ENCODE measurements at regions not wholly inside any gene's neighbourhood (a gene's known extent, or its start where the extent isn't known, plus 50 kb on each side); places are given as distances from the start of the nearest gene placed in this dataset.
"Not testable (repeated sequence)": the region's sequence is repeated elsewhere in the genome, so short reads cannot be mapped to it uniquely, and the experiment has no call there.

- TF ChIP-seq CTCF (IDR thresholded peaks at IDR 0.05), result no peak
- WGBS, 2 donors, result 95 to 98% methylated on average over 6 of the region's 6 CpGs
- Histone ChIP-seq H3K36me3 (no peaks in the 10 kb centered on the region), H3K27me3 (no peaks in the 10 kb centered on the region), H3K27ac (no peak overlapping the region), H3K9me3 (no peaks in the 10 kb centered on the region), H3K4me3 (no peak overlapping the region), H3K4me1 (no peaks in the 10 kb centered on the region)
- no peak for FAIRE-seq
- intact Hi-C loops (cut with DNase I), result no loop called here
- no peak for DNase-seq
- ATAC-seq, result no peak
Measured at GRCh38 chr17:63019138-63019873, 53.3 kb downstream of the TANC2 start.

GRCh38 chr17:63022567-63022966, 56.5 kb downstream of the TANC2 start:
- ATAC-seq (no peak), FAIRE-seq (no peak), DNase-seq (no peak)
- Histone ChIP-seq H3K36me3 (no peaks in the 10 kb centered on the region), H3K27ac (no peak overlapping the region), H3K9me3 (no peaks in the 10 kb centered on the region), H3K27me3 (no peaks in the 10 kb centered on the region), H3K4me3 (no peak overlapping the region), H3K4me1 (no peaks in the 10 kb centered on the region)
- intact Hi-C loops (cut with DNase I), result no loop called here
- 95 to 97% methylated on average over 1 of the region's 1 CpG for WGBS, 2 donors
- TF ChIP-seq CTCF (IDR thresholded peaks at IDR 0.05), result no peak

- H3K27me3 ChIP-seq, result no peaks in the 10 kb centered on the region
- intact Hi-C loops (cut with DNase I), result no loop called here
- DNase-seq (no peak), FAIRE-seq (no peak), ATAC-seq (no peak)
- no peaks in the 10 kb centered on the region for H3K36me3 ChIP-seq
- no peak overlapping the region for H3K27ac ChIP-seq
- no peak overlapping the region for H3K4me3 ChIP-seq
- TF ChIP-seq CTCF (IDR thresholded peaks at IDR 0.05), result no peak
- 95 to 98% methylated on average over 2 of the region's 2 CpGs for WGBS, 2 donors
- H3K4me1 ChIP-seq, result no peaks in the 10 kb centered on the region
- no peaks in the 10 kb centered on the region for H3K9me3 ChIP-seq
Measured at GRCh38 chr17:63023049-63023448, 57.0 kb downstream of the TANC2 start.

GRCh38 chr17:63024201-63024600, 58.2 kb downstream of the TANC2 start:
- Histone ChIP-seq H3K4me1 (no peaks in the 10 kb centered on the region), H3K27ac (no peak overlapping the region), H3K9me3 (no peaks in the 10 kb centered on the region), H3K4me3 (no peak overlapping the region), H3K27me3 (no peaks in the 10 kb centered on the region), H3K36me3 (no peaks in the 10 kb centered on the region)
- TF ChIP-seq CTCF (IDR thresholded peaks at IDR 0.05), result no peak
- 88 to 91% methylated on average over 4 of the region's 4 CpGs for WGBS, 2 donors
- no peak for ATAC-seq
- no peak for DNase-seq
- intact Hi-C loops (cut with DNase I), result no loop called here
- FAIRE-seq, result no peak

GRCh38 chr17:63024716-63025115, 58.7 kb downstream of the TANC2 start:
- no peak for TF ChIP-seq CTCF (IDR thresholded peaks at IDR 0.05)
- intact Hi-C loops (cut with DNase I), result no loop called here
- Histone ChIP-seq H3K36me3 (no peaks in the 10 kb centered on the region), H3K4me3 (no peak overlapping the region), H3K9me3 (no peaks in the 10 kb centered on the region), H3K4me1 (no peaks in the 10 kb centered on the region), H3K27ac (no peak overlapping the region), H3K27me3 (no peaks in the 10 kb centered on the region)
- no peak for DNase-seq
- no peak for ATAC-seq
- FAIRE-seq, result no peak

GRCh38 chr17:63025637-63026036, 59.6 kb downstream of the TANC2 start:
- H3K27me3 ChIP-seq; H3K27ac ChIP-seq; H3K36me3 ChIP-seq; H3K4me1 ChIP-seq; DNase-seq; H3K9me3 ChIP-seq; ATAC-seq; H3K4me3 ChIP-seq; intact Hi-C loops (cut with DNase I); FAIRE-seq: not testable (repeated sequence)
- WGBS, 2 donors, result 86 to 96% methylated on average over 4 of the region's 4 CpGs
